ENCODE measurements at regions not wholly inside any gene's neighbourhood (a gene's known extent, or its start where the extent isn't known, plus 50 kb on each side); places are given as distances from the start of the nearest gene placed in this dataset.

DNA sequence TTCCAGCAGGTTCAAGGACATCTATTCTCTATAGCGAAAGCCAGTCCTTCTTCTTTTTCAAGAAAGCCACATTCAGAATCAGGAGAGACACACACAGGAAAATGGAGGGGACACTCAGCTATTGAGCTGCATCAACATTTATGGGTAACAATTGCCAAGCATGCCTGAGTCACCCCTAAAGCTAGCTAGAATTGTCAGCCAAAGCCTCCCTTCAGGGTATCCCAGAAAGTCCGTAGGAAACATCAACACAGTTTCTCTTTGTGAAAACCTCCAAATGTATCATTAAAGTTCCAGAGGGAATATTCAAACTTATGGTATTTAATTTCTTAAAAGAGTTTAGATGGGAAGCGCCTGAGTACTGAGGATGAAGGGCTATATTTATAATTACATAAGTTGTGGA lies 331.1 kb upstream of the SLC7A11 start:
- ATAC-seq (ENCODE audit: poor library complexity) (no peak), DNase-seq (no peak)
- Histone ChIP-seq H3K36me3 (ENCODE audit: insufficient read depth, low read length) (no peaks in the 10 kb centered on the region), H3K4me3 (ENCODE audit: low read length) (no peak overlapping the region), H3K4me1 (ENCODE audit: insufficient read depth, low read length) (no peaks in the 10 kb centered on the region), H3K27ac (ENCODE audit: low read depth in 1 of 2, low read length in 2 of 2) (no peak overlapping the region), H3K9me3 (ENCODE audit: control insufficient read depth in 1 of 2, insufficient read depth in 1 of 2, low read length in 2 of 2) (peaks cover 0 to 10% of the 10 kb centered on the region in 2 experiments), H3K27me3 (ENCODE audit: control insufficient read depth in 1 of 2, insufficient read depth in 2 of 2, low read length in 2 of 2) (no peaks in the 10 kb centered on the region)
- H3K4me3 Mint-ChIP-seq = no peak overlapping the region
- no peaks in the 10 kb centered on the region for H3K27me3 Mint-ChIP-seq
- no peaks in the 10 kb centered on the region for H3K4me1 Mint-ChIP-seq (ENCODE audit: low read depth)
- H3K27ac Mint-ChIP-seq = no peak overlapping the region
- H3K9me3 Mint-ChIP-seq = peaks cover 10% of the 10 kb centered on the region
- TF ChIP-seq, protein P1, sequence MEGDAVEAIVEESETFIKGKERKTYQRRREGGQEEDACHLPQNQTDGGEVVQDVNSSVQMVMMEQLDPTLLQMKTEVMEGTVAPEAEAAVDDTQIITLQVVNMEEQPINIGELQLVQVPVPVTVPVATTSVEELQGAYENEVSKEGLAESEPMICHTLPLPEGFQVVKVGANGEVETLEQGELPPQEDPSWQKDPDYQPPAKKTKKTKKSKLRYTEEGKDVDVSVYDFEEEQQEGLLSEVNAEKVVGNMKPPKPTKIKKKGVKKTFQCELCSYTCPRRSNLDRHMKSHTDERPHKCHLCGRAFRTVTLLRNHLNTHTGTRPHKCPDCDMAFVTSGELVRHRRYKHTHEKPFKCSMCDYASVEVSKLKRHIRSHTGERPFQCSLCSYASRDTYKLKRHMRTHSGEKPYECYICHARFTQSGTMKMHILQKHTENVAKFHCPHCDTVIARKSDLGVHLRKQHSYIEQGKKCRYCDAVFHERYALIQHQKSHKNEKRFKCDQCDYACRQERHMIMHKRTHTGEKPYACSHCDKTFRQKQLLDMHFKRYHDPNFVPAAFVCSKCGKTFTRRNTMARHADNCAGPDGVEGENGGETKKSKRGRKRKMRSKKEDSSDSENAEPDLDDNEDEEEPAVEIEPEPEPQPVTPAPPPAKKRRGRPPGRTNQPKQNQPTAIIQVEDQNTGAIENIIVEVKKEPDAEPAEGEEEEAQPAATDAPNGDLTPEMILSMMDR (IDR thresholded peaks at IDR 0.05) = no peak
- POLR2A ChIA-PET = no interaction called here
- H3K36me3 Mint-ChIP-seq (ENCODE audit: low read depth) = no peaks in the 10 kb centered on the region
- intact Hi-C loops (cut with DNase I, micrococcal nuclease) = no loop called here
- CTCF ChIA-PET = no interaction called here

DNA sequence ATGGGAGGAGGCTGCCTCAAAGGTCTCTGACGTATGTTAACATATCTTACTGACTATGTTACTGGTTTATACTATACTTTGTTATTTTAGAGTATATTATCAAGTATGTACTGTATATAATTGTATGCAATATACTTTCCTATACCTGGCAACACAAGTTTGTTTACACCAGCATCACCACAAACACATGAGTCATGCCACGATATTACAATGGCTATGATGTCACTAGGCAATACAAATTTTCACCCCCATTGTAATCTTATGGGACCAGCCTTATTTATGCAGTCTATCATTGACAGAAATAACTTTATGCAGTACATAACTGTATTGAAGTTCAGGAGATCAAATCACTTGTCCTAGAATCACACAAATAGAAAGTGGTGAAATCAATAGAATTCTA lies 329.9 kb upstream of the SLC7A11 start:
- intact Hi-C loops (cut with DNase I, micrococcal nuclease) = no loop called here
- Histone ChIP-seq H3K4me3 (ENCODE audit: low read length) (no peak overlapping the region), H3K36me3 (ENCODE audit: insufficient read depth, low read length) (no peaks in the 10 kb centered on the region), H3K9me3 (ENCODE audit: control insufficient read depth in 1 of 2, insufficient read depth in 1 of 2, low read length in 2 of 2) (peaks cover 0 to 10% of the 10 kb centered on the region in 2 experiments), H3K27me3 (ENCODE audit: control insufficient read depth in 1 of 2, insufficient read depth in 2 of 2, low read length in 2 of 2) (no peaks in the 10 kb centered on the region), H3K27ac (ENCODE audit: low read depth in 1 of 2, low read length in 2 of 2) (no peak overlapping the region), H3K4me1 (ENCODE audit: insufficient read depth, low read length) (no peaks in the 10 kb centered on the region)
- TF ChIP-seq, protein P1 (IDR thresholded peaks at IDR 0.05) = no peak
- Mint-ChIP-seq H3K27ac (no peak overlapping the region), H3K27me3 (no peaks in the 10 kb centered on the region), H3K9me3 (peaks cover 10% of the 10 kb centered on the region), H3K4me3 (no peak overlapping the region), H3K4me1 (ENCODE audit: low read depth) (no peaks in the 10 kb centered on the region), H3K36me3 (ENCODE audit: low read depth) (no peaks in the 10 kb centered on the region)
- DNase-seq (no peak), ATAC-seq (ENCODE audit: poor library complexity) (no peak)
- CTCF ChIA-PET = no interaction called here
- POLR2A ChIA-PET = no interaction called here

DNA sequence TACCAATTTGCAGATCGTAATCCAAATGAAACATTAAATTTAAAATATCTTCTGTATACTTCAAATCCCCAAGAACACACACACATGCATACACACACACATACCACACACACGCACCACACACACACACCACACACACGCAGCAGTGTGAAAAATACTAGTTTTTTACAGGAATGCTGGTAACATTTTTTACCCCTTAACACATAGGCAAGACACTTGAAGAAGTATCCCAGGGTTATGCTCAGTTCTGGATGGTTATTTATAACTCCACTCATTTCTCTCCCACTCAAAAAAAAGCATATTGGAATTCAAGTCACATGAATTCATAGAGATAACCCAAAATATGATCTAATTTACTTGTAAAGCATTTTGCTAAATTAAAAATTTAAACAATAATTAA lies 325.5 kb upstream of the SLC7A11 start:
- Mint-ChIP-seq H3K27ac (no peak overlapping the region), H3K36me3 (ENCODE audit: low read depth) (no peaks in the 10 kb centered on the region), H3K9me3 (no peaks in the 10 kb centered on the region), H3K4me3 (no peak overlapping the region), H3K4me1 (ENCODE audit: low read depth) (no peaks in the 10 kb centered on the region), H3K27me3 (no peaks in the 10 kb centered on the region)
- Histone ChIP-seq H3K27ac (ENCODE audit: low read depth in 1 of 2, low read length in 2 of 2) (no peak overlapping the region), H3K27me3 (ENCODE audit: control insufficient read depth in 1 of 2, insufficient read depth in 2 of 2, low read length in 2 of 2) (no peaks in the 10 kb centered on the region), H3K9me3 (ENCODE audit: control insufficient read depth in 1 of 2, insufficient read depth in 1 of 2, low read length in 2 of 2) (no peaks in the 10 kb centered on the region), H3K36me3 (ENCODE audit: insufficient read depth, low read length) (no peaks in the 10 kb centered on the region), H3K4me1 (ENCODE audit: insufficient read depth, low read length) (no peaks in the 10 kb centered on the region), H3K4me3 (ENCODE audit: low read length) (no peak overlapping the region)
- DNase-seq (no peak), ATAC-seq (ENCODE audit: poor library complexity) (no peak)
- intact Hi-C loops (cut with DNase I, micrococcal nuclease) = no loop called here
- ChIA-PET POLR2A (no interaction called here), CTCF (no interaction called here)
- TF ChIP-seq, protein P1 (IDR thresholded peaks at IDR 0.05) = no peak

All from CD4-positive, alpha-beta T cell (primary cell).